Esophagus squamous epithelium (tissue), 5 donors: ENCODE measurements at regions not wholly inside any gene's neighbourhood (a gene's known extent, or its start where the extent isn't known, plus 50 kb on each side); places are given as distances from the start of the nearest gene placed in this dataset.

Experiments
- DNase-seq: peaks from one replicate; lab custom pipeline; 2025; lab: John Stamatoyannopoulos, UW
- H3K27ac ChIP-seq, 4 donors: fragments of 200-600 bp; sonication (generic); one replicate each; pipeline ENCODE4 v1.5.1; 2016 to 2019; ENCODE audit warnings: mild to moderate bottlenecking in 1 of 4
- H3K27me3 ChIP-seq, 4 donors: fragments of 200-600 bp; sonication (generic); 1 replicate in 3 of 4; 2 replicates in 1 of 4; pipeline versions ENCODE4 v1.5.1 to v1.6.0; 2017 to 2021; ENCODE audit warnings: antibody characterized with exemption in 1 of 4
- H3K36me3 ChIP-seq, 3 donors: fragments of 200-600 bp; sonication (generic); one replicate each; pipeline ENCODE4 v1.5.1; 2016 to 2019
- H3K4me1 ChIP-seq, 3 donors: fragments of 200-600 bp; sonication (generic); one replicate each; pipeline ENCODE4 v1.5.1; 2017 to 2019
- H3K4me3 ChIP-seq, 4 donors: fragments of 200-600 bp; sonication (generic); 1 replicate in 3 of 4; 2 replicates in 1 of 4; pipeline ENCODE4 v1.5.1; 2016 to 2019; ENCODE audit warnings: mild to moderate bottlenecking in 2 of 4, moderate library complexity in 1 of 4
- H3K9me3 ChIP-seq, 3 donors: fragments of 200-600 bp; sonication (generic); one replicate each; pipeline ENCODE4 v1.5.1; 2016 to 2019
- POLR2A ChIP-seq, 4 donors: fragments of 450-650 bp; IDR thresholded peaks; one replicate each; pipeline ENCODE4 v1.6.1; 2017; ENCODE audit warnings: antibody characterized with exemption in 4 of 4, mild to moderate bottlenecking in 4 of 4, moderate library complexity in 3 of 4
- WGBS, 2 donors: methylation state at CpG; one replicate each; pipeline ENCODE4 v1.1.5; 2018; 5-methylcytosine and 5-hydroxymethylcytosine counted together
- intact Hi-C: fragments of 100-400 bp; cut with DNase I; formaldehyde crosslinking; loops from one replicate; pipeline ENCODE4 v1.15.0; 2022
- TF ChIP-seq, protein P1 (sequence below), 6 experiments: fragments of 450-650 bp in 4 of 6; fragments of 200-600 bp in 2 of 6; sonication (generic) in 2 of 6; IDR thresholded peaks; one replicate each; pipeline ENCODE4 v1.5.1; 2016 to 2019; ENCODE audit warnings: antibody characterized with exemption in 6 of 6, mild to moderate bottlenecking in 4 of 6, moderate library complexity in 4 of 6
- donor health status: DM: yes; HTN: yes; CAD: no.

DNA sequence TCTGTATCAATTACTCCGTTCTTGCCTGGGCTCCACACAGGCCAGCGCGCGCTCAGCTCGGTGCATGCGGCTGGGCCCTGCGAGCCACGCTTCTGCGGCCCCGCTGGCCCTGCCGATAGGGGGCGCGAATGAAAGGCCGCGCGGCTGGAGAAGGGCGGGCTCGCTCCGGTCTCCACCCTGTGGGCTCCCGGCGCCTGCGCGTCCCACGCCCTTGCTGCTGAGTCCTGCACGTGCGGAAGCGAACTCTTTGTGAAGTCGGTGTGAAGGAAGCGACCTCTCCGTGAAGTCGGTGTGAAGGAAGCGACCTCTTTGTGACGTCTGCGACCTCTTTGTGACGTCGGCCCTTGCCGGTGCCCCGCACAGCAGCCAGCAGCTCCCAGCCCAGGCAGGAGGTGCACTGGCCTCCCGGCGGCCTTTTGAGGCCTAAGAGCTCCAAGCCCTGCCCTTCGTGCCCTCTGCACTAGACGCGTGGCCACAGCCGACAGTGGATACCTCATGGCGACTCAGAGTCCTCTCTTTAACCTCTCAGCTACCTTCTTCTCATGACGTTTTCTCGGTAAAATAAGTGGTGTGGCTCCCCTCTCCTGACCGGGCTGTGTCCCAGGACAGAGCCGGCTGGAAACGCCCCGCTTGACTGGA lies 391.9 kb upstream of the RAB6C start:
- H3K4me1 ChIP-seq: no peaks in the 10 kb centered on the region
- no peak overlapping the region for H3K27ac ChIP-seq
- no peak for DNase-seq
- intact Hi-C loops: no loop called here
- peaks cover 0 to 15% (median 0%) of the 10 kb centered on the region in 4 donors for H3K27me3 ChIP-seq
- no peaks in the 10 kb centered on the region for H3K9me3 ChIP-seq
- H3K4me3 ChIP-seq: no peak overlapping the region
- H3K36me3 ChIP-seq: no peaks in the 10 kb centered on the region
- WGBS, 2 donors: 76 to 79% methylated on average over 18 to 25 of the region's 51 CpGs
- TF ChIP-seq POLR2A (IDR thresholded peaks at IDR 0.05): no peak
- TF ChIP-seq, protein P1, sequence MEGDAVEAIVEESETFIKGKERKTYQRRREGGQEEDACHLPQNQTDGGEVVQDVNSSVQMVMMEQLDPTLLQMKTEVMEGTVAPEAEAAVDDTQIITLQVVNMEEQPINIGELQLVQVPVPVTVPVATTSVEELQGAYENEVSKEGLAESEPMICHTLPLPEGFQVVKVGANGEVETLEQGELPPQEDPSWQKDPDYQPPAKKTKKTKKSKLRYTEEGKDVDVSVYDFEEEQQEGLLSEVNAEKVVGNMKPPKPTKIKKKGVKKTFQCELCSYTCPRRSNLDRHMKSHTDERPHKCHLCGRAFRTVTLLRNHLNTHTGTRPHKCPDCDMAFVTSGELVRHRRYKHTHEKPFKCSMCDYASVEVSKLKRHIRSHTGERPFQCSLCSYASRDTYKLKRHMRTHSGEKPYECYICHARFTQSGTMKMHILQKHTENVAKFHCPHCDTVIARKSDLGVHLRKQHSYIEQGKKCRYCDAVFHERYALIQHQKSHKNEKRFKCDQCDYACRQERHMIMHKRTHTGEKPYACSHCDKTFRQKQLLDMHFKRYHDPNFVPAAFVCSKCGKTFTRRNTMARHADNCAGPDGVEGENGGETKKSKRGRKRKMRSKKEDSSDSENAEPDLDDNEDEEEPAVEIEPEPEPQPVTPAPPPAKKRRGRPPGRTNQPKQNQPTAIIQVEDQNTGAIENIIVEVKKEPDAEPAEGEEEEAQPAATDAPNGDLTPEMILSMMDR (IDR thresholded peaks at IDR 0.05): no peak

DNA sequence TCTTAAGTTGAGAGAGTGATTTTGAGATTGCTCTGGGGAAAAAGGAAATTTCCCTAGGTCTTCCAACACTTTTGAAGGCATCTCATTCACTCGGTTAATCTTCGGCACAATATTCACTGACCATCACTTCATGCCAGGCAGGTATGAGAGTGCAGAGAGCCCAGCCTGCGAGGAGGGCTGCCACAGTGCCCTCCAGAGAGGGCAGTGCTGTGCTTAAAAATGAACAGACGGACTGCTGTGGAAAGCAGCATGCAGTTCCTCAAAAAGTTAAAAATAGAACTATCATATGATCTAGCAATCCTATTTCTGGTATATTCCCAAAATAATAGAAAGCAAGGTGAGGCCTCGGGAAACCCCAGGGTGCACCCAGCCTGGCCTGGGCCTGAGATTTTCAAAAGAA lies 374.9 kb upstream of the RAB6C start:
- Histone ChIP-seq H3K9me3 (no peaks in the 10 kb centered on the region), H3K4me3 (no peak overlapping the region), H3K27ac (no peak overlapping the region), H3K36me3 (no peaks in the 10 kb centered on the region), H3K27me3 (peaks cover 0 to 20% (median 0%) of the 10 kb centered on the region in 4 donors), H3K4me1 (no peaks in the 10 kb centered on the region)
- 78 to 94% methylated on average over 2 to 5 of the region's 5 CpGs for WGBS, 2 donors
- intact Hi-C loops: no loop called here
- DNase-seq: no peak
- TF ChIP-seq, protein P1 (IDR thresholded peaks at IDR 0.05): no peak
- no peak for TF ChIP-seq POLR2A (IDR thresholded peaks at IDR 0.05)

DNA sequence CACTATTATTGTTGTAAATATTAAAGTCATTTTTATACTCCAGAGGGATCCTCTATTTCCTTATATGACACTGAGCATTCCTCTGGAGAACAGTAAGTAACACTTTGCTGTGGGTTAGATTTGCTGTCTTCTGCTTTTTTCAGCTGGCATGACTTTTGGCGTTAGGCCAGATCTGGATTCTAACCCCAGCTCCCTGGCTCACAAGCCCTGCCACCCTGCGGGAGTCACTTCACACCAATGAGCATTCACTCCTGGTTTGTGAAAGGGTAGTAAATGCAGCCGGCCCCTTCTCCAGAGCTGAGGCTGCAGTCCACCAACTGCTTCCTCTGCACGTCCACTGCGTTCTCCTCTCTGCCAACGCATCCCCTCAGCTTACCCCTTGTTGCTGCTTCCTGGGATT lies 373.8 kb upstream of the RAB6C start:
- H3K9me3 ChIP-seq: no peaks in the 10 kb centered on the region
- intact Hi-C loops: no loop called here
- 55 to 58% methylated on average over 6 of the region's 6 CpGs for WGBS, 2 donors
- no peaks in the 10 kb centered on the region for H3K4me1 ChIP-seq
- peaks cover 0 to 20% (median 0%) of the 10 kb centered on the region in 4 donors for H3K27me3 ChIP-seq
- H3K4me3 ChIP-seq: no peak overlapping the region
- TF ChIP-seq, protein P1 (IDR thresholded peaks at IDR 0.05): no peak
- TF ChIP-seq POLR2A (IDR thresholded peaks at IDR 0.05): no peak
- H3K36me3 ChIP-seq: no peaks in the 10 kb centered on the region
- DNase-seq: no peak
- H3K27ac ChIP-seq: no peak overlapping the region

DNA sequence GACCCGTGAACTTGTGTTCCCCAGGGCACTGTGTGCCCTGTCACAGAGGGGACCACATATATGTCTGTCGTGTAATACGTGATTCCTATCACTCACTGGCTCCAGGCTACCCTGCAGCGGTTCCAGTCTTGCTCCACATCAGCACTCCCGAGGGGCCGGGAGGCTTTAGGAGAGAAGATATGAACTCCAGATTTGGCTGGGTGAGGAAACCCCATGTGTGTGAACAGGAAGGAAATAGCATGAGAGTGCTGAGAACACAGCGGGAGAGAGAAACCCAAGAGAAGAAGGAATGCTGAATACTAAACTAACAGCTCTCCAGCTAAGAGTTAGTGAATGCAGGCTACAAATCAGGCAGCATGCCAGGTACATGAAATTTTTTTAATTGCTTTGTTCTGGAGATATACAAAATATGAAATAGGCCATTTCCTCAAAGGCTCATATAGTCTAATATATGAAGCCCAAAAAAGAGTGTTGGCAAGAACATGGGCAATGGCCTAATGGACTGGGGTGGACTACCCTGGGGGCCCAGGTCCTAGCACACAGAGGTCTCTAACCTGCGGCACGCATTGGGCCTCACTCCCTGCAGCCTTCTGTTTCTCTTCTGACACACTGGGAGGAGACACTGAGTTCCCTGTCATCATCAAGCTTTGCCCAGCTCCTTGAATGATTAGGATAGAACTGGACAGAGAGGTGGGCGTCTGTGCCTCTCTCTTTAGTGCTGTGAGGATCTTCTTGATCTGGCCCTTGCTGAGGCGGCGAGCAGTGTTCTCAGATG lies 372.8 kb upstream of the RAB6C start:
- no peak for DNase-seq
- H3K27me3 ChIP-seq: peaks cover 0 to 18% (median 0%) of the 10 kb centered on the region in 4 donors
- WGBS, 2 donors: 70 to 72% methylated on average over 10 to 11 of the region's 12 CpGs
- intact Hi-C loops: no loop called here
- TF ChIP-seq, protein P1 (IDR thresholded peaks at IDR 0.05): no peak
- TF ChIP-seq POLR2A (IDR thresholded peaks at IDR 0.05): no peak
- H3K4me1 ChIP-seq: no peaks in the 10 kb centered on the region
- H3K27ac ChIP-seq: no peak overlapping the region
- H3K36me3 ChIP-seq: no peaks in the 10 kb centered on the region
- no peaks in the 10 kb centered on the region for H3K9me3 ChIP-seq
- H3K4me3 ChIP-seq: no peak overlapping the region

DNA sequence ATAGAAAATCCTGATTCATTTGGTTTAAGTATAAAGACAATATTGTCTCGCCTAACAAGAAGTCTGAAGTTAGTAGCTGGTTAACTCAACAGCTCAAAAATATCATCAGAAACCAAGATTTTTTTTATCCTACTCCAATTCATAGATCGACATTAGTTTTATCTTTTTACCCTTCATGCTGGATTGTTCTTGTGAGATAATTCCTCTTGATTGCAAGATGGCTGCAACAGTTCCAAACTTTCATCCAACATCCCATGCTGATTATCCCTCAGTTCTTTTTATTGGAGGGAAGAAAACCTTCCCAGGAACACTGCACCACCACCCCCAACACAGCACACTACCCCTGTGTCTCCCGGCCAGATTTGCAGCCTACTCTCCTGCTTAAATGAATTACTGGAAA lies 370.2 kb upstream of the RAB6C start:
- TF ChIP-seq, protein P1 (IDR thresholded peaks at IDR 0.05): no peak
- TF ChIP-seq POLR2A (IDR thresholded peaks at IDR 0.05): no peak
- intact Hi-C loops: no loop called here
- no peak for DNase-seq
- H3K27me3 ChIP-seq: peaks cover 0 to 2% (median 0%) of the 10 kb centered on the region in 4 donors
- no peaks in the 10 kb centered on the region for H3K9me3 ChIP-seq
- 83 to 86% methylated on average over 3 of the region's 3 CpGs for WGBS, 2 donors
- no peaks in the 10 kb centered on the region for H3K36me3 ChIP-seq
- H3K4me3 ChIP-seq: no peak overlapping the region
- no peak overlapping the region for H3K27ac ChIP-seq
- H3K4me1 ChIP-seq: no peaks in the 10 kb centered on the region
